Neutrophil (primary cell): ENCODE measurements at regions not wholly inside any gene's neighbourhood (a gene's known extent, or its start where the extent isn't known, plus 50 kb on each side); places are given as distances from the start of the nearest gene placed in this dataset.

Source experiments
- H3K27ac ChIP-seq: fragments of 200-600 bp; sonication (generic); 2 replicates; pipeline ENCODE4 v1.5.1; 2016; ENCODE audit warnings: mild to moderate bottlenecking, moderate library complexity
- H3K27me3 ChIP-seq: fragments of 200-600 bp; sonication (generic); 2 replicates; pipeline ENCODE4 v1.6.0; 2016; ENCODE audit warnings: mild to moderate bottlenecking
- H3K36me3 ChIP-seq: fragments of 200-600 bp; sonication (generic); 2 replicates; pipeline ENCODE4 v1.5.1; 2017
- H3K4me1 ChIP-seq, 2 experiments: fragments of 200-600 bp in 1 of 2; sonication (generic) in 1 of 2; 1 replicate in 1 of 2; 2 replicates in 1 of 2; pipeline versions ENCODE4 v1.5.1 to v1.6.1; 2013 to 2016; ENCODE audit warnings: low read depth in 1 of 2, low read length in 1 of 2, mild to moderate bottlenecking in 1 of 2, moderate library complexity in 1 of 2; ENCODE audit not compliant: control insufficient read depth in 1 of 2, insufficient read depth in 1 of 2
- H3K4me3 ChIP-seq, 2 experiments: fragments of 200-600 bp in 1 of 2; sonication (generic) in 1 of 2; 1 replicate in 1 of 2; 2 replicates in 1 of 2; pipeline ENCODE4 v1.5.1; 2013 to 2016; ENCODE audit warnings: low read depth in 1 of 2, low read length in 1 of 2, mild to moderate bottlenecking in 1 of 2, moderate library complexity in 1 of 2
- H3K9me3 ChIP-seq: fragments of 200-600 bp; sonication (generic); 2 replicates; pipeline ENCODE4 v1.5.1; 2016
- CTCF ChIP-seq: fragments of 200-600 bp; sonication (generic); IDR thresholded peaks from 2 replicates; pipeline ENCODE4 v1.5.1; 2016; ENCODE audit warnings: antibody characterized with exemption

- Histone ChIP-seq H3K36me3 (no peaks in the 10 kb centered on the region), H3K4me3 (no peak overlapping the region), H3K27me3 (no peaks in the 10 kb centered on the region), H3K4me1 (peaks cover 4 to 13% of the 10 kb centered on the region in 2 experiments), H3K9me3 (no peaks in the 10 kb centered on the region), H3K27ac (no peak overlapping the region)
- TF ChIP-seq CTCF, result no peak
Observed at GRCh38 chr12:93178154-93178878, 199.4 kb upstream of the NUDT4 start.

GRCh38 chr12:93179792-93180191 lies 197.9 kb upstream of the NUDT4 start:
- no peaks in the 10 kb centered on the region for H3K27me3 ChIP-seq
- peaks cover 18 to 28% of the 10 kb centered on the region in 2 experiments for H3K4me1 ChIP-seq
- TF ChIP-seq CTCF, result no peak
- no peaks in the 10 kb centered on the region for H3K36me3 ChIP-seq
- H3K9me3 ChIP-seq, result no peaks in the 10 kb centered on the region
- H3K27ac ChIP-seq, result no peak overlapping the region
- H3K4me3 ChIP-seq, result no peak overlapping the region

- no peak overlapping the region for H3K27ac ChIP-seq
- H3K4me1 ChIP-seq, result peaks cover 26 to 36% of the 10 kb centered on the region in 2 experiments
- TF ChIP-seq CTCF, result no peak
Observed at GRCh38 chr12:93180566-93180965, 197.2 kb upstream of the NUDT4 start.

GRCh38 chr12:93181409-93181965 lies 196.2 kb upstream of the NUDT4 start:
- Histone ChIP-seq H3K27ac (peak overlapping the region; percentile 0), H3K9me3 (no peaks in the 10 kb centered on the region), H3K4me1 (peaks cover 34 to 43% of the 10 kb centered on the region in 2 experiments), H3K36me3 (no peaks in the 10 kb centered on the region), H3K27me3 (no peaks in the 10 kb centered on the region), H3K4me3 (no peak overlapping the region)
- no peak for TF ChIP-seq CTCF

More at GRCh38 chr12:93180566-93180965, 197.2 kb upstream of the NUDT4 start:
- no peaks in the 10 kb centered on the region for H3K27me3 ChIP-seq
- no peaks in the 10 kb centered on the region for H3K9me3 ChIP-seq
- no peaks in the 10 kb centered on the region for H3K36me3 ChIP-seq
- H3K4me3 ChIP-seq, result no peak overlapping the region

- Histone ChIP-seq H3K27me3 (no peaks in the 10 kb centered on the region), H3K4me1 (peaks cover 34 to 45% of the 10 kb centered on the region in 2 experiments), H3K36me3 (no peaks in the 10 kb centered on the region), H3K4me3 (peak overlapping the region; percentile 36 to 40), H3K27ac (peak overlapping the region; percentile 84), H3K9me3 (no peaks in the 10 kb centered on the region)
- TF ChIP-seq CTCF, result no peak
Observed at GRCh38 chr12:93183940-93184671, 193.6 kb upstream of the NUDT4 start.
